Tibial nerve (tissue), 4 donors: ENCODE measurements at regions not wholly inside any gene's neighbourhood (a gene's known extent, or its start where the extent isn't known, plus 50 kb on each side); places are given as distances from the start of the nearest gene placed in this dataset.

Source experiments
- EP300 ChIP-seq, 2 donors: sonication (generic); formaldehyde crosslinking; IDR thresholded peaks; one replicate each; pipeline ENCODE4 v1.6.1; 2017; ENCODE audit warnings: antibody characterized with exemption in 2 of 2, mild to moderate bottlenecking in 1 of 2
- POLR2A ChIP-seq, 2 donors: fragments of 450-650 bp; IDR thresholded peaks; one replicate each; pipeline ENCODE4 v1.6.1; 2017; ENCODE audit warnings: antibody characterized with exemption in 2 of 2, mild to moderate bottlenecking in 2 of 2, moderate library complexity in 2 of 2
- TF ChIP-seq, protein P1 (sequence below), 5 experiments: fragments of 200-600 bp in 3 of 5; fragments of 450-650 bp in 2 of 5; sonication (generic) in 3 of 5; IDR thresholded peaks; one replicate each; pipeline ENCODE4 v1.5.1; 2016 to 2019; ENCODE audit warnings: antibody characterized with exemption in 5 of 5, mild to moderate bottlenecking in 3 of 5, moderate library complexity in 2 of 5

DNA sequence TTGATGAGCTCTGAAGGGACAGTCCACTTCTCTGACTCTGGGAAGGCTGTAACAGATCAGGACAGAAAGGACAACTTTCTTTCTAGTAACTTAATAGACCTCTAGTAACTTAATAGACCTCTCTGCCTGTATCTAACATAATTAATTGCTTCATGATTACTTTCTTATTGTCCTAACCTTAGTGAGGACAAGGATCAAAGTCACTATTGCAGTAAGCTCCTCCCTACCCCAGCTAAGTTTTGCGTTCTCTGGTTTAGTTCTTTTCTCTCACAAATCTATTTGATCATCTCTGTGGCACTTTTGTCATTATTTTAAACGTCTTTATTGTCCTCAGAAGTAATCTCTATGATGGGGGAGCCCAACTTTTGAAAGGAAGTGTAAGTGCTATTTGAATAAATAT, 125.5 kb upstream of the UGP2 start:
- TF ChIP-seq, protein P1, sequence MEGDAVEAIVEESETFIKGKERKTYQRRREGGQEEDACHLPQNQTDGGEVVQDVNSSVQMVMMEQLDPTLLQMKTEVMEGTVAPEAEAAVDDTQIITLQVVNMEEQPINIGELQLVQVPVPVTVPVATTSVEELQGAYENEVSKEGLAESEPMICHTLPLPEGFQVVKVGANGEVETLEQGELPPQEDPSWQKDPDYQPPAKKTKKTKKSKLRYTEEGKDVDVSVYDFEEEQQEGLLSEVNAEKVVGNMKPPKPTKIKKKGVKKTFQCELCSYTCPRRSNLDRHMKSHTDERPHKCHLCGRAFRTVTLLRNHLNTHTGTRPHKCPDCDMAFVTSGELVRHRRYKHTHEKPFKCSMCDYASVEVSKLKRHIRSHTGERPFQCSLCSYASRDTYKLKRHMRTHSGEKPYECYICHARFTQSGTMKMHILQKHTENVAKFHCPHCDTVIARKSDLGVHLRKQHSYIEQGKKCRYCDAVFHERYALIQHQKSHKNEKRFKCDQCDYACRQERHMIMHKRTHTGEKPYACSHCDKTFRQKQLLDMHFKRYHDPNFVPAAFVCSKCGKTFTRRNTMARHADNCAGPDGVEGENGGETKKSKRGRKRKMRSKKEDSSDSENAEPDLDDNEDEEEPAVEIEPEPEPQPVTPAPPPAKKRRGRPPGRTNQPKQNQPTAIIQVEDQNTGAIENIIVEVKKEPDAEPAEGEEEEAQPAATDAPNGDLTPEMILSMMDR (IDR thresholded peaks at IDR 0.05): no peak
- no peak for TF ChIP-seq EP300 (IDR thresholded peaks at IDR 0.05)
- TF ChIP-seq POLR2A (IDR thresholded peaks at IDR 0.05): no peak
